Limb (tissue), 2 donors: ENCODE measurements at regions not wholly inside any gene's neighbourhood (a gene's known extent, or its start where the extent isn't known, plus 50 kb on each side); places are given as distances from the start of the nearest gene placed in this dataset.

ENCODE experiments used
- DNase-seq, 2 donors: peaks; one replicate each; pipeline ENCODE4 v3.0.0-alpha.2; 2016; ENCODE audit errors: extremely low spot score in 2 of 2

GRCh38 chr2:144156736-144157640 lies 362.9 kb downstream of the ZEB2 start:
- DNase-seq = no peak

GRCh38 chr2:144154205-144154604 lies 365.7 kb downstream of the ZEB2 start:
- DNase-seq = no peak

DNA sequence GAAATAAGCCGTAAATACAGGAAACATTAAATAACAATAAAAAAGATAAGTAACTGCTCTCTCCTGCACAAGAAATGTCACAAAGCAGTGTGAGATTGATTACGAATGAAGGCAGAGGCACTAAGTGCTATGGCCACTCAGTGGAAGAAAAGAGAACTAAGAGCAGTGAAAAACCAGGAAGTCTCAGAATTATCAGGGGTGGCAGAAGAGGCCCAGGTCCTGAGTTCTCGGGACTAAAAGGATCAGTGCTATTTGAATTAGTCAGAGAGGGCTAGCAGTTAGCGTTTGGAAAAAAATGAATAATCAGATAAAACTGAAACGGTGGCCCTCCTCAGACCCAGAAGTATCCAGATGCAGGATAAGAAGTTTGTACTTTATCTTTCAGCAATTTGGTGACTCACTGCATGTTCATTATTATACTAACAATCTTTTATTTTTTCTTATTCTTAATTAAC lies 367.1 kb downstream of the ZEB2 start:
- no peak for DNase-seq

GRCh38 chr2:144151851-144152250 lies 368.1 kb downstream of the ZEB2 start:
- DNase-seq = no peak

GRCh38 chr2:144151405-144151804 lies 368.5 kb downstream of the ZEB2 start:
- no peak for DNase-seq

DNA sequence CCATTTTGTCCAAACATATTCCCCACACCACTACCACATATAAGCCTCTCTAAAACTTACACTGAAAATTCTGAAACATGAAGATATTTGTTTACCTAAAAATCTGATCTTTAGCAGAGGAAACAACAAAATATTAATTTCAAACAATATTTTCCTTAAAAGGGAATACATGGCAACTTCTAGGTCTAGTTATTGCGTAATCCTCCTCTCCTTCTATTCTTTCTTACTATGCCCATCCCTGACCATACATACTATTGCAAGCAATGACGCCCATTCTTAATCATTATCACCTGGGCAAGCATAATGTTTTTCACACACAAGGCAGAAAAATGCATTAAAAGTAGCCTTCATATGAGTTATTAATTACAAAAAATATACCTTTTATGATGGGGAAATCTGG lies 372.6 kb downstream of the ZEB2 start:
- no peak for DNase-seq

- DNase-seq = no peak
Observed at GRCh38 chr2:144146876-144147275, 373.0 kb downstream of the ZEB2 start.

DNA sequence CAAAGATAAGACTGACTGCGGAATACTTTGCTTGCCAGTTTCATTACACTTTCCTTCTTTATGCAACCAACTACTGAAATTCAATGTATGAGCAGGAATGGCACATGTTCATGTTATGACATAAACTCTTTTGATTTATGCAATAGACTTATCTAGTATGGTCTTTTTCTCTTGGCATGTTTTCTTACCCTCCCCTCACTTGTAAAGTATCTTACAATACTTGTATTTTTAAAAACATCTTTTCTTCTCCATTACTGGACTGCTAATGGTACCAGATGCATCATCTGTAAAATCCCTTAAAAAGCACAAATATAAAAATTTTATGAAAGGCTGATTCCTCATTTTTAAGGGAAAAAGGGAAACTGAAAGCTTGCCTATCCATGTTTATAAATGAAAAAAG lies 373.8 kb downstream of the ZEB2 start:
- no peak for DNase-seq

- no peak for DNase-seq
Observed at GRCh38 chr2:144143294-144144151, 376.4 kb downstream of the ZEB2 start.

DNA sequence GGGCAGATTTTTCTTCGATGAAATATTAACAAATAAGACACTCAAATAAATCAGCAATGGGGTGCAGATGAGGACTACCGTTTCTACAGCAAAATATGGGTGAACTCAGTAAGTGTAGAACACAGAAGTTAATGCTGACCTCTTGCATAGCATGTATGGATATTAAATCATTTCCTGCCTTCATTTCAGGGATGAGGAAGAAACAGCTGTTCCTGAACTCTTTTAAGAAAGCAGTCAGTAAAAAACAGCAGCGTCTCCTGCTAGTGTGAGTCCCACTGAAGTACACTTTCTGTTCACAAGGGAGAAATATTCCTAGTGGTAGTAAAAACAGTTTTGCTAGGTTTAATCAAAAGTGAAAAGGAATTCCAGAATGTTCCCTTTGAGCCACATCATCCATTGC lies 379.0 kb downstream of the ZEB2 start:
- peak in 1 of 2 donors; percentile 30 for DNase-seq

- DNase-seq = no peak
Observed at GRCh38 chr2:144137705-144138428, 382.1 kb downstream of the ZEB2 start.

DNA sequence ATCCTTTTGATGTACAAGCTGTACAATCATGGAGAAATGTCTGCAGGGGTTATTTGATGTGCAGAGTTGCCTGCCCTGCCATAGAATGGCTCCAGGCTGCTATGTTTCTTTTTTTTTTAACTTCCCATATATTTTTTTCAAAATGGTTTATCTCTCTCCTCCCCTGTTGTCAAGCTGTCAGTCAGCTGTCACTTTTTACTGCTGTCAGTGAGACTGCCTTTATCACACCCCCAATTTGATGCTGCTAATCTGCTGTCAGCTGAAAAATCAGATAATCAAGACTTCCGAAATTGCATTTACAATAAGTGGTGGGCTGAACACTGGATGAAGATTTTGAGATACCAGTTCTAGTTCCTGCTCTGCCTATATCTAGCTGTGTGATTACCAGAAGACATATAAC lies 382.6 kb downstream of the ZEB2 start:
- no peak for DNase-seq

DNA sequence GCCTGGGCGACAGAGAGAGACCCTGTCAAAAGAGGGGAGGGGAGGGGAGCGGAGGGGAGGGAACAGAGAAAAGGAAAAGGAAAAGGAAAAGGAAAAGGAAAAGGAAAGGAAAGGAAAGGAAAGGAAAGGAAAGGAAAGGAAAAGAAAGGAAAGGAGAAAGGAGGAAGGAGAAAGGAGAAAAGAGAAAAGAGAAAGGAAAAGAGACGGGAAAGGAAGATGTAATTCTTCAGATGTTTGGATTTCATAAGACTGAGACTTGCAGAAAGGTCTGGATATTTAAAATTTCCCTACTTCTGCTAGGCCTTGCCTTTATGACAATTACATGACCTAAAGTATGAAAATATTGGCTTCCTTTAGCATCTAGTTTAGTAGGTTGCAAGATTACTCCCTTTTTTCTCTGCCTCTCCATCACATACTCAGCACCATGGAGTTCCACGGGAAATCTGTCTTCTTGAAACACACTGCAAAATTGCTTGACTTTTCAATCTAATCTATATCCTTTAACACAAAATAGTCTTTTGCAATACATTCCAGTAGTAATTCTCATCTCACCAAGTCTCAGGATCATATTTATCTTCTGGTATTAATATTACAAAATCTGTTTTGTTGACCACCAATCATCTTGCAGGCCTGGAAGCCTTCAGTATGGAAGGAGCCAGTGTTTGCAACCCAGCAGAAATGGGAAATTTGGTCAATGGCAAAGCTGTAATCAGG lies 383.5 kb downstream of the ZEB2 start:
- no peak for DNase-seq

DNA sequence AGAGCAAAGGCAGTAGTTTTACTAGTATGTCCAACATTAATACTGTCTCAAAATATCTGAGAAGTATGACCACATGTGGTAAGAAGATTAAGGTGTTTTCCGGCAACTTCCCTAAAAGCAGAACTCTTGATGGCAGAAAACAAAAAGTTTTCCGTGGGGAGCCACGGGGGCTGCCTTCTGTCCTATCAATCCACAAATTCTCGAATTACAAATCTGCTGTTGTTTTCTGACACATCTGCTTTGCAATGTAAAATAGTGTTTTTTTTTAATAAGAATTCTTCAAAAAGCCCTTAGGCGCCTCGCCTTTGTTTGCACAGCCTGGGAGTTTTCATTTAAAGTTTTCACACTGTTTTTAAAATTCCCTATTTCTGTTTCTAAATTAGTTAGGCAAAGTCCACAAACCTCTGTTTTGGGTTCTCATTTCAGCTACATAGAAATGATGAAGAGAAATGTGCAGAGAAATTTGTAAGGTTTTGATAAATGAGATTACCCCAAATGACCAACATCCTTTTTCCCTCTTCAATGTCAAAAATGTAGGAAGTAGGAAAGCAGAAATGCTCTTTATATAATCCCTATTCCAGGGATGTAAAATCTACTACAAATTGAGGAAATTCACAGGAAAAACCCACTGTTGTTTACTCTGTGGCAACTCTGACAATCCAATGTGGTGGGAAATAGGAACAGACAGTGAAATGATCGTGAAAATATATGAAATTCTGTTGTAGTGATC lies 385.8 kb downstream of the ZEB2 start:
- DNase-seq = no peak

- no peak for DNase-seq
Observed at GRCh38 chr2:144132357-144132756, 387.6 kb downstream of the ZEB2 start.

GRCh38 chr2:144131042-144131441 lies 388.9 kb downstream of the ZEB2 start:
- no peak for DNase-seq

- no peak for DNase-seq
Observed at GRCh38 chr2:144130551-144130950, 389.4 kb downstream of the ZEB2 start.

GRCh38 chr2:144128130-144128746 lies 391.7 kb downstream of the ZEB2 start:
- DNase-seq = no peak

- no peak for DNase-seq
Observed at GRCh38 chr2:144127693-144128092, 392.2 kb downstream of the ZEB2 start.

DNA sequence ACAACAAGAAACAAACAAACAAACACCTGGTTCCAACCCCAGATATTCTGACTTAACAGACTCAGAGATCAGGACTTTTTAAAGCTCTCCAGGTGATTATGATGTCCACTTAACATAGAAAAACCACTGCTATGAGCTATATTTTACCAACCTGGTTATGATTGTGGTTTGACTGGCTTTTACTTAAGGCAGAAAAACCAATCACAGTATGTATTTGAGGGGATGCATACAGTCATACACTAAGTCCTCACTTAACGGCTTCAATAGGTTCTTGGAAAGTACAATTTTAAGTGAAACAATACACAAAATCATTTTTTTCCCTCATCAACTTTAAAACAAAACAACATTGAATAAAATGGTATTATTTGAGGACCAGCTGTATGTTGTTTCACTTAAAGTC lies 393.6 kb downstream of the ZEB2 start:
- DNase-seq = no peak
